ENCODE measurements at regions not wholly inside any gene's neighbourhood (a gene's known extent, or its start where the extent isn't known, plus 50 kb on each side); places are given as distances from the start of the nearest gene placed in this dataset.

- TF ChIP-seq ZNF8 (CRISPR knock-in tag; IDR thresholded peaks at IDR 0.05) (no peak), PATZ1 (CRISPR knock-in tag; IDR thresholded peaks at IDR 0.05; ENCODE audit: borderline replicate concordance) (no peak), CSDC2 (CRISPR knock-in tag; IDR thresholded peaks at IDR 0.05) (no peak), ZNF565 (CRISPR knock-in tag; conservative IDR thresholded peaks at IDR 0.05; ENCODE audit: low read depth) (no peak), BACH2 (CRISPR knock-in tag; IDR thresholded peaks at IDR 0.05; ENCODE audit: borderline replicate concordance) (no peak), ESRRG (CRISPR knock-in tag; IDR thresholded peaks at IDR 0.05) (no peak), SNAI2 (CRISPR knock-in tag; IDR thresholded peaks at IDR 0.05) (no peak), GLIS3 (CRISPR knock-in tag; IDR thresholded peaks at IDR 0.05) (no peak), TOX (CRISPR knock-in tag; IDR thresholded peaks at IDR 0.05; ENCODE audit: borderline replicate concordance) (no peak), ZFP3 (CRISPR knock-in tag; IDR thresholded peaks at IDR 0.05) (no peak), RARB (CRISPR knock-in tag; IDR thresholded peaks at IDR 0.05) (no peak), ZNF70 (CRISPR knock-in tag; IDR thresholded peaks at IDR 0.05) (no peak)
These were observed 73.4 kb upstream of the C1GALT1 start (continued) for GRCh38 chr7:7108931-7109330.

GRCh38 chr7:7109934-7110333 is 72.4 kb upstream of the C1GALT1 start:
- ATAC-seq: no peak
- TF ChIP-seq CREB5 (CRISPR knock-in tag; IDR thresholded peaks at IDR 0.05; ENCODE audit: low read depth) (no peak), PATZ1 (CRISPR knock-in tag; IDR thresholded peaks at IDR 0.05; ENCODE audit: borderline replicate concordance) (no peak), GLIS3 (CRISPR knock-in tag; IDR thresholded peaks at IDR 0.05) (no peak), SNAI2 (CRISPR knock-in tag; IDR thresholded peaks at IDR 0.05) (no peak), TOX (CRISPR knock-in tag; IDR thresholded peaks at IDR 0.05; ENCODE audit: borderline replicate concordance) (no peak), ZNF70 (CRISPR knock-in tag; IDR thresholded peaks at IDR 0.05) (no peak)

- TF ChIP-seq BACH2 (CRISPR knock-in tag; IDR thresholded peaks at IDR 0.05; ENCODE audit: borderline replicate concordance): no peak
- TF ChIP-seq ZNF70 (CRISPR knock-in tag; IDR thresholded peaks at IDR 0.05): no peak
- TF ChIP-seq CSRNP3 (CRISPR knock-in tag; IDR thresholded peaks at IDR 0.05): no peak
- TF ChIP-seq POU6F1 (CRISPR knock-in tag; IDR thresholded peaks at IDR 0.05; ENCODE audit: borderline replicate concordance, low read depth): no peak
- no peak for TF ChIP-seq OSR1 (CRISPR knock-in tag; IDR thresholded peaks at IDR 0.05)
- ATAC-seq: no peak
These were observed 71.6 kb upstream of the C1GALT1 start for GRCh38 chr7:7110706-7111105.

GRCh38 chr7:7112868-7113267 is 69.5 kb upstream of the C1GALT1 start:
- no peak for ATAC-seq
- no peak for TF ChIP-seq PATZ1 (CRISPR knock-in tag; IDR thresholded peaks at IDR 0.05; ENCODE audit: borderline replicate concordance)
- TF ChIP-seq RARB (CRISPR knock-in tag; IDR thresholded peaks at IDR 0.05): no peak
- TF ChIP-seq CREB5 (CRISPR knock-in tag; IDR thresholded peaks at IDR 0.05; ENCODE audit: low read depth): no peak
- no peak for TF ChIP-seq TOX (CRISPR knock-in tag; IDR thresholded peaks at IDR 0.05; ENCODE audit: borderline replicate concordance)
- TF ChIP-seq TSHZ2 (CRISPR knock-in tag; IDR thresholded peaks at IDR 0.05): no peak
- no peak for TF ChIP-seq CSDC2 (CRISPR knock-in tag; IDR thresholded peaks at IDR 0.05)
- no peak for TF ChIP-seq PPARA (CRISPR knock-in tag; IDR thresholded peaks at IDR 0.05; ENCODE audit: borderline replicate concordance)
